HL-60 (cell line): ENCODE measurements at regions not wholly inside any gene's neighbourhood (a gene's known extent, or its start where the extent isn't known, plus 50 kb on each side); places are given as distances from the start of the nearest gene placed in this dataset.

Source experiments
- CTCF ChIP-seq: IDR thresholded peaks from one replicate; pipeline ENCODE4 v1.5.1; 2011; ENCODE audit warnings: low read length, control low read depth, inconsistent platforms; ENCODE audit not compliant: insufficient read depth
- GABPA ChIP-seq: IDR thresholded peaks from 2 replicates; pipeline ENCODE4 v1.6.1; 2012; ENCODE audit warnings: low read depth
- POLR2AphosphoS5 ChIP-seq: IDR thresholded peaks from 2 replicates; pipeline ENCODE4 v1.6.1; 2012; ENCODE audit warnings: low read depth
- REST ChIP-seq: IDR thresholded peaks from 2 replicates; pipeline ENCODE4 v1.6.1; 2012; ENCODE audit warnings: low read depth; ENCODE audit not compliant: insufficient replicate concordance

GRCh38 chr15:46343196-46343935 is 708.5 kb downstream of the SQOR start:
- TF ChIP-seq CTCF (no peak), POLR2AphosphoS5 (no peak), GABPA (no peak), REST (no peak)
